ENCODE measurements at regions not wholly inside any gene's neighbourhood (a gene's known extent, or its start where the extent isn't known, plus 50 kb on each side); places are given as distances from the start of the nearest gene placed in this dataset.

DNA sequence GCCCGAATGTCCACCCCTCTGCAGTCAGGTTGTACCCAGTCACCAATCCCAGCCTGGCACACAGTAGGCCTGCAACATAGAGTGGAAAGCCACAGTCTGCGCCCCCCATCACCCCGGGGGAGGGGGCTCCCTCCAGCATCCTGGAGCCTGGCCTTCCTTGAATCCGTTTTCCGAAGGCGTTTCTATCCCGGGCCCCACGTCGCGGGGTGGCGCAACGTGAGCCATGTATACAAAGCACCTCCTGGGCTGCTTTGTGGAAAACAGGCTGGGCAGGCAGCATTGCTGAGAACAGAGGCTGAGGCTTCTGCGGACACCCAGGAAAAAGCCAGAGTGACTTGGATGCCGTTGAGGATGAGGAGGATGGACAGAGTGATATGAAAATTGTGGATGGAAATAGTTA lies 103.3 kb upstream of the USP29 start:
- no peak overlapping the region for H3K18ac ChIP-seq (ENCODE audit: extremely low read depth, low read length)
- no peak for TF ChIP-seq ASH2L (IDR thresholded peaks at IDR 0.05; ENCODE audit: low read length)
- TF ChIP-seq KDM5A (IDR thresholded peaks at IDR 0.05; ENCODE audit: low read length): no peak
- TF ChIP-seq EZH2 (IDR thresholded peaks at IDR 0.05; ENCODE audit: low read depth, low read length, severe bottlenecking): no peak
- TF ChIP-seq BACH1 (IDR thresholded peaks at IDR 0.05; ENCODE audit: low read length): no peak
- TF ChIP-seq, protein P1, sequence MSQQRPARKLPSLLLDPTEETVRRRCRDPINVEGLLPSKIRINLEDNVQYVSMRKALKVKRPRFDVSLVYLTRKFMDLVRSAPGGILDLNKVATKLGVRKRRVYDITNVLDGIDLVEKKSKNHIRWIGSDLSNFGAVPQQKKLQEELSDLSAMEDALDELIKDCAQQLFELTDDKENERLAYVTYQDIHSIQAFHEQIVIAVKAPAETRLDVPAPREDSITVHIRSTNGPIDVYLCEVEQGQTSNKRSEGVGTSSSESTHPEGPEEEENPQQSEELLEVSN (IDR thresholded peaks at IDR 0.05): no peak
- TF ChIP-seq TAF7 (optimal IDR thresholded peaks at IDR 0.05; ENCODE audit: borderline replicate concordance, low read depth, low read length): no peak
- no peak for TF ChIP-seq POLR2AphosphoS5 (IDR thresholded peaks at IDR 0.05; ENCODE audit: low read depth, low read length)
- CTCF ChIA-PET (ENCODE audit: partially characterized antibody): no interaction called here
- H3K36me3 ChIP-seq (ENCODE audit: control insufficient read depth in 2 of 4, insufficient read depth in 4 of 4, low read length in 3 of 4): no peaks in the 10 kb centered on the region
- H2BK5ac ChIP-seq (ENCODE audit: low read depth, low read length): no peak overlapping the region
- H4K5ac ChIP-seq (ENCODE audit: insufficient read length, low read depth, low read length): no peak overlapping the region
- H4K8ac ChIP-seq (ENCODE audit: extremely low read depth, insufficient read depth, low read length): no peak overlapping the region
- 87% methylated on average over 10 of the region's 14 CpGs; no CpG with 5 or more reads in 1 of the 2 experiments for WGBS, 2 experiments (ENCODE audit: extremely low coverage in 1 of 2, insufficient coverage in 1 of 2, insufficient read length in 1 of 2, insufficient replicate concordance in 2 of 2, low coverage in 1 of 2, low lambda C conversion rate in 2 of 2, missing lambda C conversion rate in 1 of 2)
- peaks cover 42 to 83% of the 10 kb centered on the region in 2 experiments for H3K9me3 ChIP-seq (ENCODE audit: insufficient read depth in 2 of 2, low read depth in 1 of 2, low read length in 1 of 2)
- H3K9ac ChIP-seq (replicated peaks in 1 of 4; ENCODE audit: extremely low read depth in 1 of 4, low read depth in 3 of 4, low read length in 3 of 4): no peak overlapping the region
- DNase-seq (ENCODE audit: low read depth in 1 of 2, low spot score in 2 of 2) (no peak), FAIRE-seq (no peak)
- H2BK15ac ChIP-seq (ENCODE audit: low read length): no peak overlapping the region
- H3K4me3 ChIP-seq (ENCODE audit: extremely low read depth in 1 of 4, insufficient read depth in 2 of 4, low read depth in 3 of 4, low read length in 4 of 4): no peak overlapping the region
- no peak overlapping the region for H2AK5ac ChIP-seq (ENCODE audit: low read depth, low read length)
- no peak overlapping the region for H3K27ac ChIP-seq (ENCODE audit: low read depth, low read length)
- H2BK120ac ChIP-seq (replicated peaks; ENCODE audit: low read depth, low read length): no peak overlapping the region
- H3K79me1 ChIP-seq (ENCODE audit: low read depth, low read length): no peaks in the 10 kb centered on the region
- POLR2A ChIA-PET (ENCODE audit: partially characterized antibody): no interaction called here
- H3K14ac ChIP-seq (ENCODE audit: insufficient read length): no peak overlapping the region
- H3K4ac ChIP-seq (replicated peaks; ENCODE audit: insufficient read length, low read depth, low read length): no peak overlapping the region
- H3K79me2 ChIP-seq (ENCODE audit: control insufficient read depth in 1 of 2, insufficient read depth in 2 of 2, low read length in 2 of 2): no peaks in the 10 kb centered on the region
- H2AFZ ChIP-seq (ENCODE audit: low read length): no peak overlapping the region
- H3K23me2 ChIP-seq (ENCODE audit: low read depth, low read length): peaks cover 1% of the 10 kb centered on the region; the same call in 1 of the 2 replicates
- no peak overlapping the region for H2BK20ac ChIP-seq (ENCODE audit: low read length)
- no peak overlapping the region for H3K23ac ChIP-seq (ENCODE audit: insufficient read length)
- H4K20me1 ChIP-seq (replicated peaks in 1 of 2; ENCODE audit: control insufficient read depth in 1 of 2, insufficient read depth in 2 of 2, low read length in 2 of 2): no peaks in the 10 kb centered on the region
- no peak overlapping the region for H2BK12ac ChIP-seq (ENCODE audit: low read depth, low read length)
- H3K4me1 ChIP-seq (replicated peaks in 1 of 4; ENCODE audit: control insufficient read depth in 3 of 4, insufficient read depth in 4 of 4, low read length in 3 of 4): no peaks in the 10 kb centered on the region
- H3K4me2 ChIP-seq (ENCODE audit: insufficient read depth in 1 of 2, low read depth in 2 of 2, low read length in 2 of 2): no peak overlapping the region
- no peak overlapping the region for H4K91ac ChIP-seq (replicated peaks; ENCODE audit: insufficient read length, low read length)
- H3K27me3 ChIP-seq (replicated peaks in 1 of 4; ENCODE audit: control insufficient read depth in 3 of 4, extremely low read depth in 1 of 4, insufficient read depth in 3 of 4, low read length in 3 of 4): no peaks in the 10 kb centered on the region; a peak in 1 of 7 replicates
- H3K56ac ChIP-seq (replicated peaks; ENCODE audit: insufficient read length, low read depth, low read length): no peak overlapping the region
